ENCODE measurements at regions not wholly inside any gene's neighbourhood (a gene's known extent, or its start where the extent isn't known, plus 50 kb on each side); places are given as distances from the start of the nearest gene placed in this dataset.

- Histone ChIP-seq H3K27ac (ENCODE audit: low read depth, low read length) (no peak overlapping the region), H3K36me3 (ENCODE audit: insufficient read depth, low read length) (no peaks in the 10 kb centered on the region), H3K9me3 (ENCODE audit: low read length) (no peaks in the 10 kb centered on the region), H3K9ac (ENCODE audit: low read length) (no peak overlapping the region), H3K27me3 (ENCODE audit: control insufficient read depth in 1 of 2, insufficient read depth in 2 of 2, low read length in 2 of 2) (no peaks in the 10 kb centered on the region), H3K4me3 (ENCODE audit: low read depth in 1 of 2, low read length in 2 of 2) (no peak overlapping the region), H3K4me1 (ENCODE audit: insufficient read depth, low read length) (no peaks in the 10 kb centered on the region)
These were observed 167.9 kb upstream of the SLC39A10 start for GRCh38 chr2:195489101-195489500.

DNA sequence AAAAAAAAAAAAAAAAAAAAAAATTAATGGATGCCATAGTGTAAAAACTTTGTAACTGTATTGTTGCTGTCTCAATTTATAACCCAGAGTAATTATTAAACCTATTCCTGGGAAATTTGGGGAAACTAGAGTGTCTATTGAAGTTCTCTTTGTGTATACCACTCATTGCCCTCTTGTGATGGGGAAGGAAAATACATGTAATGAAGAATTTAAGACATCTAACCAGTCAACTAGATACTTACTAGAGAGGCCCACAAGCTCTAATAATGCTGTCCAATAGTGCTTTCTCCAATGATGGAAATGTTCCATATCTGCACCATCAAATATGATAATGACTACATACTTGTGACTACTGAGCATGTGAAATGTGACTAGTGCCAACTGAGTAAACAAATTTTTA is 168.5 kb upstream of the SLC39A10 start:
- H3K4me1 ChIP-seq (ENCODE audit: insufficient read depth, low read length): no peaks in the 10 kb centered on the region
- H3K4me3 ChIP-seq (ENCODE audit: low read depth in 1 of 2, low read length in 2 of 2): no peak overlapping the region
- H3K9me3 ChIP-seq (ENCODE audit: low read length): no peaks in the 10 kb centered on the region
- H3K36me3 ChIP-seq (ENCODE audit: insufficient read depth, low read length): no peaks in the 10 kb centered on the region
- H3K27ac ChIP-seq (ENCODE audit: low read depth, low read length): no peak overlapping the region
- no peaks in the 10 kb centered on the region for H3K27me3 ChIP-seq (ENCODE audit: control insufficient read depth in 1 of 2, insufficient read depth in 2 of 2, low read length in 2 of 2)
- H3K9ac ChIP-seq (ENCODE audit: low read length): no peak overlapping the region

DNA sequence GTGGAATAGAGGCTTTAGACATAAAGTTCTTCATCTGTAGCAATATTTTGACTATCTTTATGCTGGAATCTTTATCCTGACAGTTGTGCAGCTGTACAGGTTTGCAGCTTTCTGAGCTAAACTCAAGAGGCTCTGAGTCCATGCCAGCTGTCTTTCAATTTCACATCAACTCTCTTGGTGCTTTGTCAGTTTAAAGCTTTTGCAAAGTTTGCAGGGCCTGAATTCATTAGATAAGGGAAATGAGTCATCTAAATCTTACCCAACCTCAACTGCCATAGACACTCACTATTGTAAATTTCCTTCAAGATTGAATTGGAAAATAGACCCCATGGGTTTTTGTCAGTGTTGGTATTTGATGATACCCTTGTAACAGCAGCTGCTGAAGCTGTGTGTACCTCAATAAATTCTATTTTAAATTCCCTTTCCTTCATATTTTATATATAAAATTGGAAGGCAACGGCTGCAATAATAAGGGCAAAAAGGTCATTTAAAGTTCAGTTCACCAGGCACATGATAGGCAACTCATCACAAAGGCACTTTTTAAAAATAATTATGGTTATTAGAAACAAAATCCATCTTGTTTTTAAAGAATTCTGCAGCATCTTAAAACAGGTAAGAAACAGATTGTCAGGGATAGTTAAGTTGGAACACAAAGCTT is 169.9 kb upstream of the SLC39A10 start:
- Histone ChIP-seq H3K27ac (ENCODE audit: low read depth, low read length) (no peak overlapping the region), H3K4me1 (ENCODE audit: insufficient read depth, low read length) (no peaks in the 10 kb centered on the region), H3K27me3 (ENCODE audit: control insufficient read depth in 1 of 2, insufficient read depth in 2 of 2, low read length in 2 of 2) (no peaks in the 10 kb centered on the region), H3K9ac (ENCODE audit: low read length) (no peak overlapping the region), H3K4me3 (ENCODE audit: low read depth in 1 of 2, low read length in 2 of 2) (no peak overlapping the region), H3K36me3 (ENCODE audit: insufficient read depth, low read length) (no peaks in the 10 kb centered on the region), H3K9me3 (ENCODE audit: low read length) (no peaks in the 10 kb centered on the region)

GRCh38 chr2:195486520-195486919 is 170.5 kb upstream of the SLC39A10 start:
- H3K9me3 ChIP-seq (ENCODE audit: low read length): no peaks in the 10 kb centered on the region
- H3K9ac ChIP-seq (ENCODE audit: low read length): no peak overlapping the region
- H3K4me1 ChIP-seq (ENCODE audit: insufficient read depth, low read length): no peaks in the 10 kb centered on the region
- no peaks in the 10 kb centered on the region for H3K36me3 ChIP-seq (ENCODE audit: insufficient read depth, low read length)
- H3K27ac ChIP-seq (ENCODE audit: low read depth, low read length): no peak overlapping the region
- no peak overlapping the region for H3K4me3 ChIP-seq (ENCODE audit: low read depth in 1 of 2, low read length in 2 of 2)
- no peaks in the 10 kb centered on the region for H3K27me3 ChIP-seq (ENCODE audit: control insufficient read depth in 1 of 2, insufficient read depth in 2 of 2, low read length in 2 of 2)

GRCh38 chr2:195482010-195482409 is 175.0 kb upstream of the SLC39A10 start:
- Histone ChIP-seq H3K27ac (ENCODE audit: low read depth, low read length) (no peak overlapping the region), H3K36me3 (ENCODE audit: insufficient read depth, low read length) (no peaks in the 10 kb centered on the region), H3K4me1 (ENCODE audit: insufficient read depth, low read length) (no peaks in the 10 kb centered on the region), H3K4me3 (ENCODE audit: low read depth in 1 of 2, low read length in 2 of 2) (no peak overlapping the region), H3K9ac (ENCODE audit: low read length) (no peak overlapping the region), H3K27me3 (ENCODE audit: control insufficient read depth in 1 of 2, insufficient read depth in 2 of 2, low read length in 2 of 2) (no peaks in the 10 kb centered on the region), H3K9me3 (ENCODE audit: low read length) (no peaks in the 10 kb centered on the region)

DNA sequence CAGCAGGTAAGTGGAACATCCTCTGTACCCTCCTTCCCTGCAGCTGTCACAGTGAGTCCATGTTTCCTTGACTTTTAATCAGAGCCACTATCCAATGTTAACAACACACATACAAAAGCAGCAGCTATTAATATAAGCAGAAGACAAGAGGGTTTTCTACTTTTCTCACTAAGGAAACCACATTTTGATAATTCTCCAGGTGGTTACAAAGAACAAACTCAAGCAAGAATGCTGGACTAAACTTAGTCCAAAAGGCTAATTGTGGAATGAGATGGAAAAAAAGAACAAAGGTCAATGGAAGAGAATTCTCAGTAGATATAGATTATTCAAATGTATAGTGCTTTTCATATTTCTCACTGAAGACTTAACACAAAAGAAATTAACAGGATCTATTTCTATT is 176.9 kb upstream of the SLC39A10 start:
- Histone ChIP-seq H3K9me3 (ENCODE audit: low read length) (no peaks in the 10 kb centered on the region), H3K27me3 (ENCODE audit: control insufficient read depth in 1 of 2, insufficient read depth in 2 of 2, low read length in 2 of 2) (no peaks in the 10 kb centered on the region), H3K9ac (ENCODE audit: low read length) (no peak overlapping the region), H3K36me3 (ENCODE audit: insufficient read depth, low read length) (no peaks in the 10 kb centered on the region), H3K27ac (ENCODE audit: low read depth, low read length) (no peak overlapping the region), H3K4me3 (ENCODE audit: low read depth in 1 of 2, low read length in 2 of 2) (no peak overlapping the region), H3K4me1 (ENCODE audit: insufficient read depth, low read length) (no peaks in the 10 kb centered on the region)

DNA sequence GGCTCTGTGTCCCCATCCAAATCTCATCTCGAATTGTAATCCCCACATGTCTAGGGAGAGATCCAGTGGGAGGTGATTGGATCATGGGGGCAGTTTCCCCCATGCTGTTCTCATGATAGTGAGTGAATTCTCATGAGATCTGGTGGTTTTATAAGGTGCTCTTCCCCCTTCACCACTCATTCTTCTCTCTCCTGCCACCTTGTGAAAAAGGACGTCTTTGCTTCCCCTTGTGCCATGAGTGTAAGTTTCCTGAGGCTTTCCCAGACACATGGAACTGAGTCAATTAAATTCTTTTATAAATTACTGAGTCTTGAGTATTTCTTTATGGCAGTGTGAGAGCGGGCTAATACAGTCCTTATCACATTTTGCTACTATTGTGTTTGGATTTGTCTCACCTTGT is 177.6 kb upstream of the SLC39A10 start:
- no peaks in the 10 kb centered on the region for H3K4me1 ChIP-seq (ENCODE audit: insufficient read depth, low read length)
- H3K9me3 ChIP-seq (ENCODE audit: low read length): no peaks in the 10 kb centered on the region
- H3K27me3 ChIP-seq (ENCODE audit: control insufficient read depth in 1 of 2, insufficient read depth in 2 of 2, low read length in 2 of 2): no peaks in the 10 kb centered on the region

GRCh38 chr2:195477996-195478382 is 179.0 kb upstream of the SLC39A10 start:
- Histone ChIP-seq H3K36me3 (ENCODE audit: insufficient read depth, low read length) (no peaks in the 10 kb centered on the region), H3K4me3 (ENCODE audit: low read depth in 1 of 2, low read length in 2 of 2) (no peak overlapping the region), H3K4me1 (ENCODE audit: insufficient read depth, low read length) (no peaks in the 10 kb centered on the region), H3K9ac (ENCODE audit: low read length) (no peak overlapping the region), H3K9me3 (ENCODE audit: low read length) (no peaks in the 10 kb centered on the region), H3K27me3 (ENCODE audit: control insufficient read depth in 1 of 2, insufficient read depth in 2 of 2, low read length in 2 of 2) (no peaks in the 10 kb centered on the region), H3K27ac (ENCODE audit: low read depth, low read length) (no peak overlapping the region)

More for the DNA sequence above, 177.6 kb upstream of the SLC39A10 start:
- no peaks in the 10 kb centered on the region for H3K36me3 ChIP-seq (ENCODE audit: insufficient read depth, low read length)
- H3K27ac ChIP-seq (ENCODE audit: low read depth, low read length): no peak overlapping the region
- H3K4me3 ChIP-seq (ENCODE audit: low read depth in 1 of 2, low read length in 2 of 2): no peak overlapping the region
- no peak overlapping the region for H3K9ac ChIP-seq (ENCODE audit: low read length)

DNA sequence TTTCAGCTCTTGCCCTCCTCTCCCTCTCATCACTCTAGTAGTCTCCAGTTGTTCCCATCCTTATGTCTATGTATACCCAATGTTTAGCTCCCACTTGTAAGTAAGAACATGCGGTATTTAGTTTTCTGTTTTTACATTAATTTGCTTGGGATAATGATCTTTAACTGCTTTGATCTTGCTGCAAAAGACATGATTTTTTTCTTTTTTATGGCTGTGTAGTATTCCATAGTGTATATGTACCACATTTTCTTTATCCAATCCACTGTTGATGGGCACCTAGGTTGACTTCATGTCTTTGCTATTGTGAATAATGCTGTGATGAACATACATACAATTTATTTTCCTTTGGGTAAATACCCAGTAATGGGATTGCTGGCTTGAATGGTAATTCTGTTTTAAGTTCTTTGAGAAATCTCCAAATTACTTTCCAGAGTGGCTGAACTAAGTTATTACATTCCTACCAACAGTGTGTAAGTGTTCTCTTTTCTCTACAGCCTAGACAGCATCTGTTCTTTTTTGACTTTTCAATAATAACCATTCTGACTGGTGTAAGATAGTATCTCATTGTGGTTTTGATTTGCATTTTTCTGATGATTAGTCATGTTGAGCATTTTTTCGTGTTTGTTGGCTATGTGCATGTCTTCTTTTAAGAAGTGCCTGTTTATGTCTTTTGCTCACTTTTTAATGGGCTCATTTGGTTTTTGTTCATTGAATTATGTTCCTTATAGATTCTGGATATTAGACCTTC is 179.6 kb upstream of the SLC39A10 start:
- Histone ChIP-seq H3K27ac (ENCODE audit: low read depth, low read length) (no peak overlapping the region), H3K9me3 (ENCODE audit: low read length) (no peaks in the 10 kb centered on the region), H3K9ac (ENCODE audit: low read length) (no peak overlapping the region), H3K4me3 (ENCODE audit: low read depth in 1 of 2, low read length in 2 of 2) (no peak overlapping the region), H3K27me3 (ENCODE audit: control insufficient read depth in 1 of 2, insufficient read depth in 2 of 2, low read length in 2 of 2) (no peaks in the 10 kb centered on the region), H3K4me1 (ENCODE audit: insufficient read depth, low read length) (no peaks in the 10 kb centered on the region), H3K36me3 (ENCODE audit: insufficient read depth, low read length) (no peaks in the 10 kb centered on the region)

- no peak overlapping the region for H3K4me3 ChIP-seq (ENCODE audit: low read depth in 1 of 2, low read length in 2 of 2)
These were observed 181.7 kb upstream of the SLC39A10 start for GRCh38 chr2:195475336-195475735.

GRCh38 chr2:195473862-195474261 is 183.2 kb upstream of the SLC39A10 start:
- Histone ChIP-seq H3K9me3 (ENCODE audit: low read length) (no peaks in the 10 kb centered on the region), H3K27me3 (ENCODE audit: control insufficient read depth in 1 of 2, insufficient read depth in 2 of 2, low read length in 2 of 2) (no peaks in the 10 kb centered on the region), H3K4me3 (ENCODE audit: low read depth in 1 of 2, low read length in 2 of 2) (no peak overlapping the region)

More at GRCh38 chr2:195475336-195475735, 181.7 kb upstream of the SLC39A10 start:
- no peaks in the 10 kb centered on the region for H3K9me3 ChIP-seq (ENCODE audit: low read length)
- no peaks in the 10 kb centered on the region for H3K4me1 ChIP-seq (ENCODE audit: insufficient read depth, low read length)
- no peaks in the 10 kb centered on the region for H3K27me3 ChIP-seq (ENCODE audit: control insufficient read depth in 1 of 2, insufficient read depth in 2 of 2, low read length in 2 of 2)
- no peak overlapping the region for H3K27ac ChIP-seq (ENCODE audit: low read depth, low read length)
- H3K9ac ChIP-seq (ENCODE audit: low read length): no peak overlapping the region
- no peaks in the 10 kb centered on the region for H3K36me3 ChIP-seq (ENCODE audit: insufficient read depth, low read length)

More at GRCh38 chr2:195473862-195474261, 183.2 kb upstream of the SLC39A10 start:
- H3K27ac ChIP-seq (ENCODE audit: low read depth, low read length): no peak overlapping the region
- no peaks in the 10 kb centered on the region for H3K36me3 ChIP-seq (ENCODE audit: insufficient read depth, low read length)
- H3K9ac ChIP-seq (ENCODE audit: low read length): no peak overlapping the region
- no peaks in the 10 kb centered on the region for H3K4me1 ChIP-seq (ENCODE audit: insufficient read depth, low read length)

Measured in muscle layer of colon (tissue), 2 donors.